ENCODE measurements at regions not wholly inside any gene's neighbourhood (a gene's known extent, or its start where the extent isn't known, plus 50 kb on each side); places are given as distances from the start of the nearest gene placed in this dataset.

DNA sequence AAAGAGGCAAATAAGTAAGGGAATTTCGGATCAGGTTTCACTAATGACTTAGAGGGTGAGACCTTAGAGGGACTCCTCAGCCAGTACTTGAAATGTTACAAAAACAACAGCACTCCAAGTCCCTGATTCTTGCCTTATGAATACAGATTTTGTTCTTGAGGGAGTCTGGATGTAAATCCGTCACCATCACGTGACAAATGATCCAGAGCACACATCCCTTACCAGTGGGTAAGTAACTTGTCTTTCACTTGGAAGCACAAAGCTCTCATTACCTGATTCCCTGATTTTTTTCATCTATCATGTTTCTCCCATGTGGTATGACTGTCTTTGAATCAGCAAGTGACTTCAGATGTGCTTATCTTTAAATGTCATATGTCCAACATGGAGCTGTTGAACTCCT lies 595.3 kb upstream of the POU3F2 start:
- H3K4me1 Mint-ChIP-seq (ENCODE audit: low read depth, unreplicated experiment): no peaks in the 10 kb centered on the region
- CTCF ChIA-PET: no interaction called here
- intact Hi-C loops (cut with micrococcal nuclease; ENCODE audit: unreplicated experiment): no loop called here

GRCh38 chr6:98241630-98242029 lies 592.7 kb upstream of the POU3F2 start:
- Mint-ChIP-seq H3K36me3 (ENCODE audit: insufficient read depth, unreplicated experiment) (no peaks in the 10 kb centered on the region), H3K4me3 (ENCODE audit: low read depth, unreplicated experiment) (no peak overlapping the region), H3K4me1 (ENCODE audit: low read depth, unreplicated experiment) (no peaks in the 10 kb centered on the region), H3K27ac (ENCODE audit: unreplicated experiment) (no peak overlapping the region), H3K9me3 (ENCODE audit: low read depth, unreplicated experiment) (no peaks in the 10 kb centered on the region), H3K27me3 (ENCODE audit: unreplicated experiment) (no peaks in the 10 kb centered on the region)
- no peak for DNase-seq
- BruUV-seq (replicated peaks): no TSS peak
- TF ChIP-seq CTCF (IDR thresholded peaks at IDR 0.05; ENCODE audit: unreplicated experiment): no peak
- intact Hi-C loops (cut with micrococcal nuclease; ENCODE audit: unreplicated experiment): no loop called here
- CTCF ChIA-PET: no interaction called here

More for the DNA sequence above, 595.3 kb upstream of the POU3F2 start:
- TF ChIP-seq CTCF (IDR thresholded peaks at IDR 0.05; ENCODE audit: unreplicated experiment): no peak
- H3K27ac Mint-ChIP-seq (ENCODE audit: unreplicated experiment): no peak overlapping the region
- no peaks in the 10 kb centered on the region for H3K9me3 Mint-ChIP-seq (ENCODE audit: low read depth, unreplicated experiment)
- DNase-seq: no peak
- H3K27me3 Mint-ChIP-seq (ENCODE audit: unreplicated experiment): no peaks in the 10 kb centered on the region
- no peaks in the 10 kb centered on the region for H3K36me3 Mint-ChIP-seq (ENCODE audit: insufficient read depth, unreplicated experiment)
- BruUV-seq (replicated peaks): no TSS peak
- no peak overlapping the region for H3K4me3 Mint-ChIP-seq (ENCODE audit: low read depth, unreplicated experiment)

GRCh38 chr6:98254624-98255023 lies 579.8 kb upstream of the POU3F2 start:
- Mint-ChIP-seq H3K4me1 (ENCODE audit: low read depth, unreplicated experiment) (no peaks in the 10 kb centered on the region), H3K4me3 (ENCODE audit: low read depth, unreplicated experiment) (no peak overlapping the region), H3K9me3 (ENCODE audit: low read depth, unreplicated experiment) (no peaks in the 10 kb centered on the region), H3K27me3 (ENCODE audit: unreplicated experiment) (no peaks in the 10 kb centered on the region), H3K36me3 (ENCODE audit: insufficient read depth, unreplicated experiment) (no peaks in the 10 kb centered on the region), H3K27ac (ENCODE audit: unreplicated experiment) (no peak overlapping the region)
- intact Hi-C loops (cut with micrococcal nuclease; ENCODE audit: unreplicated experiment): no loop called here
- no peak for TF ChIP-seq CTCF (IDR thresholded peaks at IDR 0.05; ENCODE audit: unreplicated experiment)
- DNase-seq: no peak
- BruUV-seq (replicated peaks): no TSS peak
- CTCF ChIA-PET: no interaction called here

- H3K9me3 Mint-ChIP-seq (ENCODE audit: low read depth, unreplicated experiment): no peaks in the 10 kb centered on the region
- no peak for TF ChIP-seq CTCF (IDR thresholded peaks at IDR 0.05; ENCODE audit: unreplicated experiment)
- H3K4me1 Mint-ChIP-seq (ENCODE audit: low read depth, unreplicated experiment): no peaks in the 10 kb centered on the region
- DNase-seq: no peak
- no peak overlapping the region for H3K4me3 Mint-ChIP-seq (ENCODE audit: low read depth, unreplicated experiment)
- no peaks in the 10 kb centered on the region for H3K36me3 Mint-ChIP-seq (ENCODE audit: insufficient read depth, unreplicated experiment)
- no TSS peak for BruUV-seq (replicated peaks)
- no peak overlapping the region for H3K27ac Mint-ChIP-seq (ENCODE audit: unreplicated experiment)
- no peaks in the 10 kb centered on the region for H3K27me3 Mint-ChIP-seq (ENCODE audit: unreplicated experiment)
- CTCF ChIA-PET: no interaction called here
- intact Hi-C loops (cut with micrococcal nuclease; ENCODE audit: unreplicated experiment): no loop called here
These were observed 574.0 kb upstream of the POU3F2 start for GRCh38 chr6:98260382-98260781.

GRCh38 chr6:98272060-98272459 lies 562.3 kb upstream of the POU3F2 start:
- no peak for DNase-seq
- TF ChIP-seq CTCF (IDR thresholded peaks at IDR 0.05; ENCODE audit: unreplicated experiment): no peak
- CTCF ChIA-PET: no interaction called here
- H3K9me3 Mint-ChIP-seq (ENCODE audit: low read depth, unreplicated experiment): no peaks in the 10 kb centered on the region
- H3K27ac Mint-ChIP-seq (ENCODE audit: unreplicated experiment): no peak overlapping the region
- no peak overlapping the region for H3K4me3 Mint-ChIP-seq (ENCODE audit: low read depth, unreplicated experiment)
- intact Hi-C loops (cut with micrococcal nuclease; ENCODE audit: unreplicated experiment): no loop called here
- H3K36me3 Mint-ChIP-seq (ENCODE audit: insufficient read depth, unreplicated experiment): no peaks in the 10 kb centered on the region
- no peaks in the 10 kb centered on the region for H3K27me3 Mint-ChIP-seq (ENCODE audit: unreplicated experiment)
- no TSS peak for BruUV-seq (replicated peaks)
- H3K4me1 Mint-ChIP-seq (ENCODE audit: low read depth, unreplicated experiment): no peaks in the 10 kb centered on the region

Measured in Calu3 (cell line).